ENCODE measurements at regions not wholly inside any gene's neighbourhood (a gene's known extent, or its start where the extent isn't known, plus 50 kb on each side); places are given as distances from the start of the nearest gene placed in this dataset.

DNA sequence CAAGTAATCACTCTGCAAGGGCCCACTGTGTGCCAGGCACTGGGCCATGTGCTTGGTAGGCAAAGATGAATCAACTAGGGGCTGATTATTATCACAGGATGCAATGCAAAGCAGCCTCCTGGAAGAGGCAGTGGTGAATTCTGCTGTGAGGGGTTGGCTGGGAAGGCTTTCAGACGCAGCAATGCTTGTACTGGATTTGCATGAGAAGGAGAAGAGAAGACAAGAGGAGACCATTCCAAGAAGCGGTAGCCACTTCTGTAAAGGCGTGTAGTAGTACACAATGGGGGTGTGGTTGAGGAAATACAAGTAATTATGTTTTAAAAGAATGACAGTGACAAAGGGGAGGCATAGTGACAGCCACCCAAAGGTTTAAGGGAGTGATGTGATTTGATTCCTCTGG lies 502.7 kb downstream of the PLCL1 start:
- no peaks in the 10 kb centered on the region for H3K27me3 ChIP-seq (ENCODE audit: control insufficient read depth in 1 of 2, insufficient read depth in 2 of 2, low read length in 2 of 2)
- H3K4me1 ChIP-seq (ENCODE audit: control insufficient read depth in 1 of 2, insufficient read depth in 2 of 2, low read length in 2 of 2) = no peaks in the 10 kb centered on the region
- no peak overlapping the region for H3K9ac ChIP-seq (ENCODE audit: low read depth in 1 of 2, low read length in 2 of 2)
- H3K36me3 ChIP-seq (ENCODE audit: control insufficient read depth in 1 of 2, insufficient read depth in 2 of 2, low read length in 2 of 2) = no peaks in the 10 kb centered on the region
- H3K27ac ChIP-seq (ENCODE audit: low read depth, low read length) = no peak overlapping the region
- H3K9me3 ChIP-seq (ENCODE audit: control insufficient read depth in 1 of 2, low read length in 2 of 2) = no peaks in the 10 kb centered on the region
- H3K4me3 ChIP-seq (ENCODE audit: low read depth in 1 of 2, low read length in 2 of 2) = no peak overlapping the region

- Histone ChIP-seq H3K9ac (ENCODE audit: low read depth in 1 of 2, low read length in 2 of 2) (no peak overlapping the region), H3K36me3 (ENCODE audit: control insufficient read depth in 1 of 2, insufficient read depth in 2 of 2, low read length in 2 of 2) (no peaks in the 10 kb centered on the region), H3K27me3 (ENCODE audit: control insufficient read depth in 1 of 2, insufficient read depth in 2 of 2, low read length in 2 of 2) (no peaks in the 10 kb centered on the region), H3K27ac (ENCODE audit: low read depth, low read length) (no peak overlapping the region), H3K4me3 (ENCODE audit: low read depth in 1 of 2, low read length in 2 of 2) (no peak overlapping the region), H3K4me1 (ENCODE audit: control insufficient read depth in 1 of 2, insufficient read depth in 2 of 2, low read length in 2 of 2) (no peaks in the 10 kb centered on the region), H3K9me3 (ENCODE audit: control insufficient read depth in 1 of 2, low read length in 2 of 2) (no peaks in the 10 kb centered on the region)
Observed at GRCh38 chr2:198304859-198305258, 500.5 kb downstream of the PLCL1 start.

GRCh38 chr2:198297350-198297749 lies 493.0 kb downstream of the PLCL1 start:
- no peaks in the 10 kb centered on the region for H3K4me1 ChIP-seq (ENCODE audit: control insufficient read depth in 1 of 2, insufficient read depth in 2 of 2, low read length in 2 of 2)
- no peak overlapping the region for H3K4me3 ChIP-seq (ENCODE audit: low read depth in 1 of 2, low read length in 2 of 2)
- H3K9ac ChIP-seq (ENCODE audit: low read depth in 1 of 2, low read length in 2 of 2) = no peak overlapping the region
- no peaks in the 10 kb centered on the region for H3K9me3 ChIP-seq (ENCODE audit: control insufficient read depth in 1 of 2, low read length in 2 of 2)
- H3K27ac ChIP-seq (ENCODE audit: low read depth, low read length) = no peak overlapping the region
- no peaks in the 10 kb centered on the region for H3K27me3 ChIP-seq (ENCODE audit: control insufficient read depth in 1 of 2, insufficient read depth in 2 of 2, low read length in 2 of 2)
- H3K36me3 ChIP-seq (ENCODE audit: control insufficient read depth in 1 of 2, insufficient read depth in 2 of 2, low read length in 2 of 2) = no peaks in the 10 kb centered on the region

- Histone ChIP-seq H3K36me3 (ENCODE audit: control insufficient read depth in 1 of 2, insufficient read depth in 2 of 2, low read length in 2 of 2) (no peaks in the 10 kb centered on the region), H3K4me3 (ENCODE audit: low read depth in 1 of 2, low read length in 2 of 2) (no peak overlapping the region), H3K27ac (ENCODE audit: low read depth, low read length) (no peak overlapping the region), H3K4me1 (ENCODE audit: control insufficient read depth in 1 of 2, insufficient read depth in 2 of 2, low read length in 2 of 2) (no peaks in the 10 kb centered on the region), H3K9me3 (ENCODE audit: control insufficient read depth in 1 of 2, low read length in 2 of 2) (no peaks in the 10 kb centered on the region), H3K9ac (ENCODE audit: low read depth in 1 of 2, low read length in 2 of 2) (no peak overlapping the region), H3K27me3 (ENCODE audit: control insufficient read depth in 1 of 2, insufficient read depth in 2 of 2, low read length in 2 of 2) (no peaks in the 10 kb centered on the region)
Observed at GRCh38 chr2:198296665-198297308, 492.4 kb downstream of the PLCL1 start.

DNA sequence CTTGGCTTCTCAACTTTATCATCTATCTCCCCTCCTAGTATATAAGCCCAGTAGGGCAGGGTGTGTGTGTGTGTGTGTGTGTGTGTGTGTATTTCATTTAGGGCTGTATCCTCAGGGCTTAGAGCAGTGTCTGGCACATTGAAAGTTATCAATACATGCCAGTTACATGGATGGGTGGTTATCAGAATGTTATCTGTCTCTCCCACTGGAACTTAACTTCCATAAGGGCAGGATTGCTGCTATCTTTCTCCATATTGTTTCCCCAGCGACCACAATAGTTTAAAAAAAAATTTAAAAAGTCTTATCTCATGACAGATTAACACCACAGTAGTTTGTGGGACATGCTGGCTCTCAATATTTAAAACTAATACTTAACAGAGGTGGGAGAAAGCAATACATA lies 488.9 kb downstream of the PLCL1 start:
- Histone ChIP-seq H3K36me3 (ENCODE audit: control insufficient read depth in 1 of 2, insufficient read depth in 2 of 2, low read length in 2 of 2) (no peaks in the 10 kb centered on the region), H3K27ac (ENCODE audit: low read depth, low read length) (no peak overlapping the region), H3K4me3 (ENCODE audit: low read depth in 1 of 2, low read length in 2 of 2) (no peak overlapping the region), H3K27me3 (ENCODE audit: control insufficient read depth in 1 of 2, insufficient read depth in 2 of 2, low read length in 2 of 2) (no peaks in the 10 kb centered on the region), H3K4me1 (ENCODE audit: control insufficient read depth in 1 of 2, insufficient read depth in 2 of 2, low read length in 2 of 2) (no peaks in the 10 kb centered on the region), H3K9ac (ENCODE audit: low read depth in 1 of 2, low read length in 2 of 2) (no peak overlapping the region), H3K9me3 (ENCODE audit: control insufficient read depth in 1 of 2, low read length in 2 of 2) (no peaks in the 10 kb centered on the region)

DNA sequence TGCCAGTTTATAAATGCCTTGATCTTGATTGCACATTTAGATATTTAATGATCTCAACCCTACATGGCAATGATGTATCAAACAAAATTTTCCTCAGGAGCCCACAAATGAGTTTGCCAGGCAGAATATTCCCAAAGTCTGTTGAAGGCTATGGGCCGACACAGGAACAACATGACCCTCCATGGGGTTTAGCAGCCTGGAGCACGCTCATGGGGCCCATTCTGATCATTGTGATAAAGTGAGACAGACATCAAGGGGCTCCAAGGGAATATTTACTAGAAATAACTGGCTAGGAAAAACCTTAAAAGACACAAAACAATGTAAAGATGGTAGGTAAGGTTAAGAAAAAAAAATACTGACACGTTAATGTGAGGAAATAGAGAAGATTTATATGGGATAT lies 485.4 kb downstream of the PLCL1 start:
- no peak overlapping the region for H3K9ac ChIP-seq (ENCODE audit: low read depth in 1 of 2, low read length in 2 of 2)
- no peaks in the 10 kb centered on the region for H3K9me3 ChIP-seq (ENCODE audit: control insufficient read depth in 1 of 2, low read length in 2 of 2)
- no peaks in the 10 kb centered on the region for H3K36me3 ChIP-seq (ENCODE audit: control insufficient read depth in 1 of 2, insufficient read depth in 2 of 2, low read length in 2 of 2)
- H3K27me3 ChIP-seq (ENCODE audit: control insufficient read depth in 1 of 2, insufficient read depth in 2 of 2, low read length in 2 of 2) = no peaks in the 10 kb centered on the region
- H3K27ac ChIP-seq (ENCODE audit: low read depth, low read length) = no peak overlapping the region
- H3K4me3 ChIP-seq (ENCODE audit: low read depth in 1 of 2, low read length in 2 of 2) = no peak overlapping the region
- H3K4me1 ChIP-seq (ENCODE audit: control insufficient read depth in 1 of 2, insufficient read depth in 2 of 2, low read length in 2 of 2) = no peaks in the 10 kb centered on the region

- H3K27ac ChIP-seq (ENCODE audit: low read depth, low read length) = no peak overlapping the region
- H3K27me3 ChIP-seq (ENCODE audit: control insufficient read depth in 1 of 2, insufficient read depth in 2 of 2, low read length in 2 of 2) = no peaks in the 10 kb centered on the region
- H3K9ac ChIP-seq (ENCODE audit: low read depth in 1 of 2, low read length in 2 of 2) = no peak overlapping the region
- no peaks in the 10 kb centered on the region for H3K36me3 ChIP-seq (ENCODE audit: control insufficient read depth in 1 of 2, insufficient read depth in 2 of 2, low read length in 2 of 2)
- no peaks in the 10 kb centered on the region for H3K9me3 ChIP-seq (ENCODE audit: control insufficient read depth in 1 of 2, low read length in 2 of 2)
- no peaks in the 10 kb centered on the region for H3K4me1 ChIP-seq (ENCODE audit: control insufficient read depth in 1 of 2, insufficient read depth in 2 of 2, low read length in 2 of 2)
- no peak overlapping the region for H3K4me3 ChIP-seq (ENCODE audit: low read depth in 1 of 2, low read length in 2 of 2)
Observed at GRCh38 chr2:198287706-198288105, 483.3 kb downstream of the PLCL1 start.

DNA sequence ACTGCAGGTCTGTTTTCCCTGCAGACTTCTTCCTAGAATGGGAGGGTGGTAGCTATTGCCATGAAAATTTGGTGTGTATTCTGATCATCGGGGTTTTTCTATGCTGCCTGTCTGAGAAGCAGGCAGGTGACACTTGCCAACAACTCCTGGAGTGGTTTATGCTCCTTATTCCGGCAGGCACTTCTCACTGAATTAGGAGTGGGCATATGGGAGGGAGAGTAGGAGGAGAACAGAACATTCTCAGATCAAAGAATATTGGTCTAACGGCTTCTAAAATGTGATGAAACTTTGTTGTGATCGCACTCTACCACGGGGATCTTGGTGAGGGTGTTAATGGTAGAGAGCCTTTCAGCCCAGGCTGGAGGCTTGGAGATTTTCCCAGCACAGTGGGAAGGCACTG lies 480.8 kb downstream of the PLCL1 start:
- Histone ChIP-seq H3K36me3 (ENCODE audit: control insufficient read depth in 1 of 2, insufficient read depth in 2 of 2, low read length in 2 of 2) (no peaks in the 10 kb centered on the region), H3K4me3 (ENCODE audit: low read depth in 1 of 2, low read length in 2 of 2) (no peak overlapping the region), H3K9ac (ENCODE audit: low read depth in 1 of 2, low read length in 2 of 2) (no peak overlapping the region), H3K9me3 (ENCODE audit: control insufficient read depth in 1 of 2, low read length in 2 of 2) (no peaks in the 10 kb centered on the region), H3K4me1 (ENCODE audit: control insufficient read depth in 1 of 2, insufficient read depth in 2 of 2, low read length in 2 of 2) (no peaks in the 10 kb centered on the region), H3K27ac (ENCODE audit: low read depth, low read length) (no peak overlapping the region), H3K27me3 (ENCODE audit: control insufficient read depth in 1 of 2, insufficient read depth in 2 of 2, low read length in 2 of 2) (no peaks in the 10 kb centered on the region)

GRCh38 chr2:198283146-198283545 lies 478.8 kb downstream of the PLCL1 start:
- H3K27me3 ChIP-seq (ENCODE audit: control insufficient read depth in 1 of 2, insufficient read depth in 2 of 2, low read length in 2 of 2) = no peaks in the 10 kb centered on the region
- H3K27ac ChIP-seq (ENCODE audit: low read depth, low read length) = no peak overlapping the region
- H3K4me3 ChIP-seq (ENCODE audit: low read depth in 1 of 2, low read length in 2 of 2) = no peak overlapping the region
- no peaks in the 10 kb centered on the region for H3K4me1 ChIP-seq (ENCODE audit: control insufficient read depth in 1 of 2, insufficient read depth in 2 of 2, low read length in 2 of 2)
- H3K36me3 ChIP-seq (ENCODE audit: control insufficient read depth in 1 of 2, insufficient read depth in 2 of 2, low read length in 2 of 2) = no peaks in the 10 kb centered on the region
- no peaks in the 10 kb centered on the region for H3K9me3 ChIP-seq (ENCODE audit: control insufficient read depth in 1 of 2, low read length in 2 of 2)
- H3K9ac ChIP-seq (ENCODE audit: low read depth in 1 of 2, low read length in 2 of 2) = no peak overlapping the region

GRCh38 chr2:198282061-198282460 lies 477.7 kb downstream of the PLCL1 start:
- Histone ChIP-seq H3K9ac (ENCODE audit: low read depth in 1 of 2, low read length in 2 of 2) (no peak overlapping the region), H3K9me3 (ENCODE audit: control insufficient read depth in 1 of 2, low read length in 2 of 2) (no peaks in the 10 kb centered on the region), H3K4me3 (ENCODE audit: low read depth in 1 of 2, low read length in 2 of 2) (no peak overlapping the region), H3K4me1 (ENCODE audit: control insufficient read depth in 1 of 2, insufficient read depth in 2 of 2, low read length in 2 of 2) (no peaks in the 10 kb centered on the region), H3K27ac (ENCODE audit: low read depth, low read length) (no peak overlapping the region), H3K36me3 (ENCODE audit: control insufficient read depth in 1 of 2, insufficient read depth in 2 of 2, low read length in 2 of 2) (no peaks in the 10 kb centered on the region), H3K27me3 (ENCODE audit: control insufficient read depth in 1 of 2, insufficient read depth in 2 of 2, low read length in 2 of 2) (no peaks in the 10 kb centered on the region)

GRCh38 chr2:198280145-198280544 lies 475.8 kb downstream of the PLCL1 start:
- Histone ChIP-seq H3K4me3 (ENCODE audit: low read depth in 1 of 2, low read length in 2 of 2) (no peak overlapping the region), H3K9ac (ENCODE audit: low read depth in 1 of 2, low read length in 2 of 2) (no peak overlapping the region), H3K27ac (ENCODE audit: low read depth, low read length) (no peak overlapping the region), H3K4me1 (ENCODE audit: control insufficient read depth in 1 of 2, insufficient read depth in 2 of 2, low read length in 2 of 2) (no peaks in the 10 kb centered on the region), H3K36me3 (ENCODE audit: control insufficient read depth in 1 of 2, insufficient read depth in 2 of 2, low read length in 2 of 2) (no peaks in the 10 kb centered on the region), H3K27me3 (ENCODE audit: control insufficient read depth in 1 of 2, insufficient read depth in 2 of 2, low read length in 2 of 2) (no peaks in the 10 kb centered on the region), H3K9me3 (ENCODE audit: control insufficient read depth in 1 of 2, low read length in 2 of 2) (no peaks in the 10 kb centered on the region)

Data from duodenal mucosa (tissue), 2 donors.